Upper lobe of right lung (tissue), 1 donor: ENCODE measurements at regions not wholly inside any gene's neighbourhood (a gene's known extent, or its start where the extent isn't known, plus 50 kb on each side); places are given as distances from the start of the nearest gene placed in this dataset.

Experiments used
- ATAC-seq: fragments of 200-7000 bp; cut with Tn5 transposase; one replicate; pipeline ENCODE4 v1.9.1; 2020; ENCODE audit warnings: mild to moderate bottlenecking, moderate library complexity
- DNase-seq: peaks from one replicate; pipeline ENCODE4 v3.0.0-alpha.2; 2020
- H3K27ac ChIP-seq: fragments of 200-600 bp; one replicate; pipeline ENCODE4 v1.8.0; 2022
- H3K27me3 ChIP-seq: fragments of 200-600 bp; one replicate; pipeline ENCODE4 v1.8.0; 2022; ENCODE audit warnings: mild to moderate bottlenecking
- H3K36me3 ChIP-seq: fragments of 200-600 bp; one replicate; pipeline ENCODE4 v1.8.0; 2022
- H3K4me1 ChIP-seq: fragments of 200-600 bp; one replicate; pipeline ENCODE4 v1.8.0; 2022
- H3K4me3 ChIP-seq: fragments of 200-600 bp; one replicate; pipeline ENCODE4 v1.8.0; 2022; ENCODE audit warnings: mild to moderate bottlenecking
- H3K9me3 ChIP-seq: fragments of 200-600 bp; one replicate; pipeline ENCODE4 v1.8.0; 2022
- intact Hi-C: fragments of 100-400 bp; cut with DNase I; formaldehyde crosslinking; loops from one replicate; pipeline ENCODE4 v1.11.0; 2022
- TF ChIP-seq, protein P1 (sequence below): fragments of 200-600 bp; IDR thresholded peaks from one replicate; pipeline ENCODE4 v1.8.0; 2022; ENCODE audit warnings: antibody characterized with exemption
- donor health status: DM: no; HTN: yes; CAD: no; lungs with severe emphysema.

DNA sequence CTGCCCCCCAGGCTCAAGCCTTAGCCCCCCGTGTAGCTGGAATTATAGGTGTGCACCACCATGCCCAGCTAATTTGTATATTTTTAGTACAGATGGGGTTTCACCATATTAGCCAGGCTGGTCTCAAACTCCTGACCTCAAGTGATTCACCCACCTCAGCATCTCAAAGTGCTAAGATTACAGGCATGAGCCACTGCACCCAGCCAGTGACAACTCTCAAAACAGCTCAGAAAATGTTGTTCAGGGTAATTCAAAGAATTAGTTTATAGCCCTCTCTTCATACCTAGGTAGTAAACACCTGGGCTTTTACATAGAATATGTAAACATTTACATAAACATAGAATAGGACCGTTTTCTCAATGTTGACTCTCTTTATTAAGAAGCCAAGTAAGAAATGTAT is 168.7 kb downstream of the ENC1 start:
- Histone ChIP-seq H3K27me3 (no peaks in the 10 kb centered on the region), H3K36me3 (no peaks in the 10 kb centered on the region), H3K4me1 (no peaks in the 10 kb centered on the region), H3K4me3 (no peak overlapping the region), H3K9me3 (no peaks in the 10 kb centered on the region), H3K27ac (no peak overlapping the region)
- no peak for ATAC-seq
- TF ChIP-seq, protein P1, sequence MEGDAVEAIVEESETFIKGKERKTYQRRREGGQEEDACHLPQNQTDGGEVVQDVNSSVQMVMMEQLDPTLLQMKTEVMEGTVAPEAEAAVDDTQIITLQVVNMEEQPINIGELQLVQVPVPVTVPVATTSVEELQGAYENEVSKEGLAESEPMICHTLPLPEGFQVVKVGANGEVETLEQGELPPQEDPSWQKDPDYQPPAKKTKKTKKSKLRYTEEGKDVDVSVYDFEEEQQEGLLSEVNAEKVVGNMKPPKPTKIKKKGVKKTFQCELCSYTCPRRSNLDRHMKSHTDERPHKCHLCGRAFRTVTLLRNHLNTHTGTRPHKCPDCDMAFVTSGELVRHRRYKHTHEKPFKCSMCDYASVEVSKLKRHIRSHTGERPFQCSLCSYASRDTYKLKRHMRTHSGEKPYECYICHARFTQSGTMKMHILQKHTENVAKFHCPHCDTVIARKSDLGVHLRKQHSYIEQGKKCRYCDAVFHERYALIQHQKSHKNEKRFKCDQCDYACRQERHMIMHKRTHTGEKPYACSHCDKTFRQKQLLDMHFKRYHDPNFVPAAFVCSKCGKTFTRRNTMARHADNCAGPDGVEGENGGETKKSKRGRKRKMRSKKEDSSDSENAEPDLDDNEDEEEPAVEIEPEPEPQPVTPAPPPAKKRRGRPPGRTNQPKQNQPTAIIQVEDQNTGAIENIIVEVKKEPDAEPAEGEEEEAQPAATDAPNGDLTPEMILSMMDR = no peak
- intact Hi-C loops = no loop called here
- DNase-seq = no peak

DNA sequence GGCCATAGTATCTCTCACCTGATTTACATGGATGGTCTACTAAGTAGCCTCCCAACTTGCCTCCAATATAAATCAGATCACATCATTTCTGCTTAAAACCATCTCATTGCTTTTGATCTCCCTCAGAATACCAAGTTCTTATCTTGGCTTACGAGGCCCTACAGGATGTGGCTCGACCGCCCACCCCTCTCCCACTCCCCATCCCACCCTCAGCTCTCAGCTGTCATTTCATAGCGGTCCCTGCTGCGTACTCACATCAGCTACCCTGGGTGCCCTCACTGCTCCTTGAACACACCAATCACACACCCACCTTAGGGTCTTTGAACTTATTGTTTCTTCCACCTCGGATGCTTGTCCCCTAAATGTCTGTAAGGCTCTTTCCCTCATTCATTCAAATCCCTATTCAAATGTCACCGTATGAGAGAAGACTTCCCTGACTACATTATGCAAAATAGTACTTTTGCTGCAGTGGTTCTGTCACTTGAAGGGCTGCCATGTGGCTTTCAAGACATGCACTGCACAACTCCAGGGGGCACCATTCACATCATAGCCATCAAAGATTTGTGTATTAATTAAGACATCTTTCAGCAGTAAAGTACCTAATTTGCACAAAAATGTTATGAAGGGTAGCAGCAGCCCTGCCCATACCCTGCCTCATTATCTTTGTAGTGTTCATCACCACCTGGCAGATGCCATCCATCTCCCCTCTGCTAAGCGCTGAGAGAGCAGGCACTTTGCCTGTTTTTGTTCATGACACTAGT is 171.1 kb downstream of the ENC1 start:
- no peaks in the 10 kb centered on the region for H3K36me3 ChIP-seq
- TF ChIP-seq, protein P1 = no peak
- no peaks in the 10 kb centered on the region for H3K27me3 ChIP-seq
- no peak overlapping the region for H3K4me3 ChIP-seq
- intact Hi-C loops = no loop called here
- ATAC-seq = no peak
- DNase-seq = no peak
- no peaks in the 10 kb centered on the region for H3K4me1 ChIP-seq
- H3K27ac ChIP-seq = no peak overlapping the region
- H3K9me3 ChIP-seq = no peaks in the 10 kb centered on the region

- ATAC-seq = no peak
- H3K4me3 ChIP-seq = no peak overlapping the region
- no peak overlapping the region for H3K27ac ChIP-seq
- no peaks in the 10 kb centered on the region for H3K4me1 ChIP-seq
- no peaks in the 10 kb centered on the region for H3K27me3 ChIP-seq
- intact Hi-C loops = no loop called here
- no peak for DNase-seq
- TF ChIP-seq, protein P1 = no peak
- no peaks in the 10 kb centered on the region for H3K36me3 ChIP-seq
- no peaks in the 10 kb centered on the region for H3K9me3 ChIP-seq
Observed at GRCh38 chr5:74468421-74468820, 172.1 kb downstream of the ENC1 start.

- Histone ChIP-seq H3K36me3 (no peaks in the 10 kb centered on the region), H3K4me1 (no peaks in the 10 kb centered on the region), H3K9me3 (no peaks in the 10 kb centered on the region), H3K27me3 (no peaks in the 10 kb centered on the region), H3K27ac (no peak overlapping the region), H3K4me3 (no peak overlapping the region)
- ATAC-seq (no peak), DNase-seq (no peak)
- TF ChIP-seq, protein P1 = no peak
- intact Hi-C loops = no loop called here
Observed at GRCh38 chr5:74465724-74466123, 174.8 kb downstream of the ENC1 start.

- no peak for ATAC-seq
- H3K27ac ChIP-seq = no peak overlapping the region
Observed at GRCh38 chr5:74464512-74465209, 175.9 kb downstream of the ENC1 start.

More at GRCh38 chr5:74464512-74465209, 175.9 kb downstream of the ENC1 start:
- Histone ChIP-seq H3K4me1 (no peaks in the 10 kb centered on the region), H3K4me3 (no peak overlapping the region), H3K36me3 (no peaks in the 10 kb centered on the region), H3K27me3 (no peaks in the 10 kb centered on the region), H3K9me3 (no peaks in the 10 kb centered on the region)
- DNase-seq = no peak
- intact Hi-C loops = no loop called here
- TF ChIP-seq, protein P1 = no peak
